ENCODE measurements at regions not wholly inside any gene's neighbourhood (a gene's known extent, or its start where the extent isn't known, plus 50 kb on each side); places are given as distances from the start of the nearest gene placed in this dataset.

- H3K4me3 ChIP-seq (ENCODE audit: low read depth, low read length): no peak overlapping the region
- DNase-seq (ENCODE audit: low read depth): no peak
Observed at GRCh38 chr12:42798811-42799438, 209.4 kb upstream of the PRICKLE1 start.

- no peak for DNase-seq (ENCODE audit: low read depth)
- no peak overlapping the region for H3K4me3 ChIP-seq (ENCODE audit: low read depth, low read length)
Observed at GRCh38 chr12:42794806-42795205, 205.3 kb upstream of the PRICKLE1 start.

- no peak overlapping the region for H3K4me3 ChIP-seq (ENCODE audit: low read depth, low read length)
- DNase-seq (ENCODE audit: low read depth): no peak
Observed at GRCh38 chr12:42793166-42793565, 203.6 kb upstream of the PRICKLE1 start.

GRCh38 chr12:42792265-42792664 lies 202.7 kb upstream of the PRICKLE1 start:
- DNase-seq (ENCODE audit: low read depth): no peak
- no peak overlapping the region for H3K4me3 ChIP-seq (ENCODE audit: low read depth, low read length)

GRCh38 chr12:42791399-42791798 lies 201.9 kb upstream of the PRICKLE1 start:
- no peak overlapping the region for H3K4me3 ChIP-seq (ENCODE audit: low read depth, low read length)
- DNase-seq (ENCODE audit: low read depth): no peak

- no peak for DNase-seq (ENCODE audit: low read depth)
Observed at GRCh38 chr12:42790761-42791151, 201.2 kb upstream of the PRICKLE1 start.

GRCh38 chr12:42789808-42790760 lies 200.5 kb upstream of the PRICKLE1 start:
- DNase-seq (ENCODE audit: low read depth): no peak
- no peak overlapping the region for H3K4me3 ChIP-seq (ENCODE audit: low read depth, low read length)

More at GRCh38 chr12:42790761-42791151, 201.2 kb upstream of the PRICKLE1 start:
- H3K4me3 ChIP-seq (ENCODE audit: low read depth, low read length): no peak overlapping the region

GRCh38 chr12:42786400-42787148 lies 197.0 kb upstream of the PRICKLE1 start:
- H3K4me3 ChIP-seq (ENCODE audit: low read depth, low read length): no peak overlapping the region
- DNase-seq (ENCODE audit: low read depth): no peak

GRCh38 chr12:42785944-42786343 lies 196.4 kb upstream of the PRICKLE1 start:
- no peak for DNase-seq (ENCODE audit: low read depth)

GRCh38 chr12:42780671-42781070 lies 191.1 kb upstream of the PRICKLE1 start:
- H3K4me3 ChIP-seq (ENCODE audit: low read depth, low read length): no peak overlapping the region
- DNase-seq (ENCODE audit: low read depth): no peak

More at GRCh38 chr12:42785944-42786343, 196.4 kb upstream of the PRICKLE1 start:
- no peak overlapping the region for H3K4me3 ChIP-seq (ENCODE audit: low read depth, low read length)

GRCh38 chr12:42779186-42779859 lies 189.8 kb upstream of the PRICKLE1 start:
- peak; percentile 66 for DNase-seq (ENCODE audit: low read depth)
- no peak overlapping the region for H3K4me3 ChIP-seq (ENCODE audit: low read depth, low read length)

GRCh38 chr12:42776396-42776795 lies 186.8 kb upstream of the PRICKLE1 start:
- DNase-seq (ENCODE audit: low read depth): no peak
- no peak overlapping the region for H3K4me3 ChIP-seq (ENCODE audit: low read depth, low read length)

GRCh38 chr12:42774238-42774637 lies 184.7 kb upstream of the PRICKLE1 start:
- DNase-seq (ENCODE audit: low read depth): no peak
- H3K4me3 ChIP-seq (ENCODE audit: low read depth, low read length): no peak overlapping the region

- H3K4me3 ChIP-seq (ENCODE audit: low read depth, low read length): no peak overlapping the region
- no peak for DNase-seq (ENCODE audit: low read depth)
Observed at GRCh38 chr12:42770261-42770660, 180.7 kb upstream of the PRICKLE1 start.

- no peak overlapping the region for H3K4me3 ChIP-seq (ENCODE audit: low read depth, low read length)
- no peak for DNase-seq (ENCODE audit: low read depth)
Observed at GRCh38 chr12:42769455-42769854, 179.9 kb upstream of the PRICKLE1 start.

GRCh38 chr12:42767998-42768397 lies 178.5 kb upstream of the PRICKLE1 start:
- H3K4me3 ChIP-seq (ENCODE audit: low read depth, low read length): no peak overlapping the region
- no peak for DNase-seq (ENCODE audit: low read depth)

- no peak overlapping the region for H3K4me3 ChIP-seq (ENCODE audit: low read depth, low read length)
- DNase-seq (ENCODE audit: low read depth): no peak
Observed at GRCh38 chr12:42767326-42767954, 177.9 kb upstream of the PRICKLE1 start.

GRCh38 chr12:42766754-42767153 lies 177.2 kb upstream of the PRICKLE1 start:
- no peak for DNase-seq (ENCODE audit: low read depth)

GRCh38 chr12:42766026-42766425 lies 176.5 kb upstream of the PRICKLE1 start:
- no peak overlapping the region for H3K4me3 ChIP-seq (ENCODE audit: low read depth, low read length)
- DNase-seq (ENCODE audit: low read depth): no peak

More at GRCh38 chr12:42766754-42767153, 177.2 kb upstream of the PRICKLE1 start:
- H3K4me3 ChIP-seq (ENCODE audit: low read depth, low read length): no peak overlapping the region
